Fibroblast of lung (primary cell): ENCODE measurements at regions not wholly inside any gene's neighbourhood (a gene's known extent, or its start where the extent isn't known, plus 50 kb on each side); places are given as distances from the start of the nearest gene placed in this dataset.

Source experiments
- DNase-seq, 2 donors: peaks; one replicate each; pipeline versions ENCODE4 v3.0.0 to v3.0.0-alpha.2; 2010; ENCODE audit warnings: low read depth in 2 of 2
- H2AFZ ChIP-seq: 2 replicates; pipeline ENCODE4 v1.5.1; 2012; ENCODE audit warnings: low read length, control low read depth, inconsistent platforms
- H3K27ac ChIP-seq: 2 replicates; pipeline ENCODE4 v1.5.1; 2011; ENCODE audit warnings: low read length, control low read depth; ENCODE audit not compliant: insufficient read depth
- H3K27me3 ChIP-seq: 2 replicates; pipeline ENCODE4 v1.5.1; 2011; ENCODE audit warnings: mild to moderate bottlenecking, low read length; ENCODE audit not compliant: control insufficient read depth, insufficient read depth
- H3K36me3 ChIP-seq: 2 replicates; pipeline ENCODE4 v1.5.1; 2011; ENCODE audit warnings: low read length; ENCODE audit not compliant: control insufficient read depth, insufficient read depth
- H3K4me1 ChIP-seq: 2 replicates; pipeline ENCODE4 v1.5.1; 2011; ENCODE audit warnings: low read length; ENCODE audit not compliant: control insufficient read depth, insufficient read depth; ENCODE audit errors: extremely low read depth
- H3K4me2 ChIP-seq: 2 replicates; pipeline ENCODE4 v1.5.1; 2011; ENCODE audit warnings: low read length, control low read depth; ENCODE audit not compliant: insufficient read depth; ENCODE audit errors: extremely low read depth
- H3K4me3 ChIP-seq, 4 experiments: fragments of 200-600 bp in 1 of 4; sonication (generic) in 1 of 4; replicated peaks in 1 of 4; 2 replicates each; pipeline ENCODE4 v1.5.1; 2011 to 2016; ENCODE audit warnings: low read length in 4 of 4, low read depth in 3 of 4, mild to moderate bottlenecking in 3 of 4, control low read depth in 2 of 4, inconsistent platforms in 1 of 4, mixed read lengths in 1 of 4; ENCODE audit not compliant: insufficient read depth in 1 of 4; ENCODE audit errors: control extremely low read depth in 1 of 4
- H3K79me2 ChIP-seq: 2 replicates; pipeline ENCODE4 v1.5.1; 2012; ENCODE audit warnings: mild to moderate bottlenecking, low read length, inconsistent platforms; ENCODE audit not compliant: control insufficient read depth, insufficient read depth
- H3K9ac ChIP-seq: 2 replicates; pipeline ENCODE4 v1.5.1; 2011; ENCODE audit warnings: mild to moderate bottlenecking, low read length, control low read depth; ENCODE audit not compliant: insufficient read depth
- H3K9me3 ChIP-seq: 2 replicates; pipeline ENCODE4 v1.5.1; 2012; ENCODE audit warnings: low read depth, low read length; ENCODE audit not compliant: control insufficient read depth, insufficient read depth
- H4K20me1 ChIP-seq: 2 replicates; pipeline ENCODE4 v1.5.1; 2011; ENCODE audit warnings: low read length; ENCODE audit not compliant: control insufficient read depth, insufficient read depth; ENCODE audit errors: extremely low read depth
- CTCF ChIP-seq, 2 donors: IDR thresholded peaks in 1 of 2; conservative IDR thresholded peaks in 1 of 2; 1 replicate in 1 of 2; 2 replicates in 1 of 2; pipeline ENCODE4 v1.5.1; 2011 to 2012; ENCODE audit warnings: low read length in 2 of 2, control low read depth in 1 of 2, inconsistent platforms in 1 of 2, low read depth in 1 of 2, mild to moderate bottlenecking in 1 of 2
- EZH2 ChIP-seq: IDR thresholded peaks from 2 replicates; pipeline ENCODE4 v1.5.1; 2012; ENCODE audit warnings: low read length, control low read depth, mild to moderate bottlenecking; ENCODE audit errors: missing control alignments

- no peak overlapping the region for H2AFZ ChIP-seq
- no peak overlapping the region for H3K27ac ChIP-seq
- no peak overlapping the region for H3K4me3 ChIP-seq
- TF ChIP-seq EZH2: no peak
- no peak for TF ChIP-seq CTCF (conservative IDR thresholded peaks at IDR 0.05 in 1 of 2, IDR thresholded peaks at IDR 0.05 in 1 of 2; ENCODE audit: low read depth in 1 of 2, low read length in 2 of 2)
- H3K9ac ChIP-seq: no peak overlapping the region
- H3K4me2 ChIP-seq: no peak overlapping the region
- no peaks in the 10 kb centered on the region for H3K9me3 ChIP-seq
- no peak for DNase-seq
- H4K20me1 ChIP-seq: no peaks in the 10 kb centered on the region
- no peaks in the 10 kb centered on the region for H3K36me3 ChIP-seq
- no peaks in the 10 kb centered on the region for H3K4me1 ChIP-seq
- no peaks in the 10 kb centered on the region for H3K27me3 ChIP-seq
- no peaks in the 10 kb centered on the region for H3K79me2 ChIP-seq
These were observed 533.0 kb downstream of the PLCL1 start for GRCh38 chr2:198337368-198337767.

- H3K9ac ChIP-seq: no peak overlapping the region
- TF ChIP-seq CTCF (conservative IDR thresholded peaks at IDR 0.05 in 1 of 2, IDR thresholded peaks at IDR 0.05 in 1 of 2; ENCODE audit: low read depth in 1 of 2, low read length in 2 of 2) (no peak), EZH2 (no peak)
- no peaks in the 10 kb centered on the region for H3K79me2 ChIP-seq
- no peak overlapping the region for H2AFZ ChIP-seq
- no peak for DNase-seq
- H3K4me2 ChIP-seq: no peak overlapping the region
- H3K36me3 ChIP-seq: no peaks in the 10 kb centered on the region
- H3K4me3 ChIP-seq: no peak overlapping the region
- no peaks in the 10 kb centered on the region for H3K4me1 ChIP-seq
- no peaks in the 10 kb centered on the region for H4K20me1 ChIP-seq
- no peak overlapping the region for H3K27ac ChIP-seq
- H3K9me3 ChIP-seq: no peaks in the 10 kb centered on the region
- H3K27me3 ChIP-seq: no peaks in the 10 kb centered on the region
These were observed 524.1 kb downstream of the PLCL1 start for GRCh38 chr2:198328454-198328853.

- no peak overlapping the region for H2AFZ ChIP-seq
- H3K4me2 ChIP-seq: no peak overlapping the region
- H3K36me3 ChIP-seq: no peaks in the 10 kb centered on the region
- no peaks in the 10 kb centered on the region for H3K4me1 ChIP-seq
- no peak for DNase-seq
- no peak overlapping the region for H3K4me3 ChIP-seq
- no peak overlapping the region for H3K27ac ChIP-seq
- H3K27me3 ChIP-seq: no peaks in the 10 kb centered on the region
- no peaks in the 10 kb centered on the region for H4K20me1 ChIP-seq
- no peaks in the 10 kb centered on the region for H3K9me3 ChIP-seq
- H3K9ac ChIP-seq: no peak overlapping the region
- TF ChIP-seq CTCF (conservative IDR thresholded peaks at IDR 0.05 in 1 of 2, IDR thresholded peaks at IDR 0.05 in 1 of 2; ENCODE audit: low read depth in 1 of 2, low read length in 2 of 2) (no peak), EZH2 (no peak)
- no peaks in the 10 kb centered on the region for H3K79me2 ChIP-seq
These were observed 523.1 kb downstream of the PLCL1 start for GRCh38 chr2:198327526-198327925.
